ENCODE measurements at regions not wholly inside any gene's neighbourhood (a gene's known extent, or its start where the extent isn't known, plus 50 kb on each side); places are given as distances from the start of the nearest gene placed in this dataset.

DNA sequence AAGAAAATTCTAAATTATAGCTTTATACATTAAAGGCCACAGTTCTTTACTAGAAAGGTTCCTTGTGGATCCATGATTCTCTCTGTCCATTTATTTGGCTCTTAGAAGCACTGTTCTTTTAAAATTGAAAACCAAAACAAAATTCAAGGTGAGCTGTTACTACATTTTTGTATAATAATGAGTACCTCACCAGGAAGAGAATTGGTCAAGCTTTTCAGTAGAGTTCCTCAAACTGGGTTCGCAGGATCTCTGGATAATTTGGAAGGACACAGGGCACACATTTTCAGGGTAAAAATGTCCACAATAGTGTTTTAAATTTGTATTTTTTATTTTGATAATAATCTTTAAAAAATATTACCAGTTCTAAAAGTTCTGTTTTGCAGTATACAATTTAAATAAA is 93.0 kb downstream of the PPP1R3A start:
- no peaks in the 10 kb centered on the region for H3K4me1 ChIP-seq (ENCODE audit: insufficient read depth, low read length)

GRCh38 chr7:113824117-113824823 is 94.5 kb downstream of the PPP1R3A start:
- no peak overlapping the region for H3K27ac ChIP-seq (ENCODE audit: low read length)
- no peak for TF ChIP-seq EZH2 (IDR thresholded peaks at IDR 0.05; ENCODE audit: borderline replicate concordance, low read depth, low read length, severe bottlenecking)
- TF ChIP-seq, protein P1, sequence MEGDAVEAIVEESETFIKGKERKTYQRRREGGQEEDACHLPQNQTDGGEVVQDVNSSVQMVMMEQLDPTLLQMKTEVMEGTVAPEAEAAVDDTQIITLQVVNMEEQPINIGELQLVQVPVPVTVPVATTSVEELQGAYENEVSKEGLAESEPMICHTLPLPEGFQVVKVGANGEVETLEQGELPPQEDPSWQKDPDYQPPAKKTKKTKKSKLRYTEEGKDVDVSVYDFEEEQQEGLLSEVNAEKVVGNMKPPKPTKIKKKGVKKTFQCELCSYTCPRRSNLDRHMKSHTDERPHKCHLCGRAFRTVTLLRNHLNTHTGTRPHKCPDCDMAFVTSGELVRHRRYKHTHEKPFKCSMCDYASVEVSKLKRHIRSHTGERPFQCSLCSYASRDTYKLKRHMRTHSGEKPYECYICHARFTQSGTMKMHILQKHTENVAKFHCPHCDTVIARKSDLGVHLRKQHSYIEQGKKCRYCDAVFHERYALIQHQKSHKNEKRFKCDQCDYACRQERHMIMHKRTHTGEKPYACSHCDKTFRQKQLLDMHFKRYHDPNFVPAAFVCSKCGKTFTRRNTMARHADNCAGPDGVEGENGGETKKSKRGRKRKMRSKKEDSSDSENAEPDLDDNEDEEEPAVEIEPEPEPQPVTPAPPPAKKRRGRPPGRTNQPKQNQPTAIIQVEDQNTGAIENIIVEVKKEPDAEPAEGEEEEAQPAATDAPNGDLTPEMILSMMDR (IDR thresholded peaks at IDR 0.05; ENCODE audit: borderline replicate concordance, extremely low read depth, low read length, poor library complexity, severe bottlenecking), result no peak
- DNase-seq, result no peak

More for the DNA sequence above, 93.0 kb downstream of the PPP1R3A start:
- Histone ChIP-seq H4K20me1 (ENCODE audit: insufficient read depth, low read length) (no peaks in the 10 kb centered on the region), H3K27ac (ENCODE audit: low read length) (no peak overlapping the region), H3K9me3 (ENCODE audit: insufficient read depth, low read length, severe bottlenecking) (no peaks in the 10 kb centered on the region), H3K79me2 (ENCODE audit: insufficient read depth, low read length) (no peaks in the 10 kb centered on the region), H3K9ac (ENCODE audit: low read depth, low read length) (no peak overlapping the region), H3K27me3 (ENCODE audit: insufficient read depth, low read length, poor library complexity) (no peaks in the 10 kb centered on the region), H3K4me2 (ENCODE audit: insufficient read depth, low read length) (no peak overlapping the region), H3K36me3 (ENCODE audit: insufficient read depth, low read length) (no peaks in the 10 kb centered on the region), H2AFZ (ENCODE audit: low read depth, low read length) (no peak overlapping the region), H3K4me3 (ENCODE audit: low read depth in 1 of 2, low read length in 2 of 2) (no peak overlapping the region)
- no peak for DNase-seq
- ATAC-seq (ENCODE audit: insufficient read depth, low read depth), result no peak
- TF ChIP-seq EZH2 (IDR thresholded peaks at IDR 0.05; ENCODE audit: borderline replicate concordance, low read depth, low read length, severe bottlenecking), result no peak
- TF ChIP-seq, protein P1 (IDR thresholded peaks at IDR 0.05; ENCODE audit: borderline replicate concordance, extremely low read depth, low read length, poor library complexity, severe bottlenecking), result no peak

DNA sequence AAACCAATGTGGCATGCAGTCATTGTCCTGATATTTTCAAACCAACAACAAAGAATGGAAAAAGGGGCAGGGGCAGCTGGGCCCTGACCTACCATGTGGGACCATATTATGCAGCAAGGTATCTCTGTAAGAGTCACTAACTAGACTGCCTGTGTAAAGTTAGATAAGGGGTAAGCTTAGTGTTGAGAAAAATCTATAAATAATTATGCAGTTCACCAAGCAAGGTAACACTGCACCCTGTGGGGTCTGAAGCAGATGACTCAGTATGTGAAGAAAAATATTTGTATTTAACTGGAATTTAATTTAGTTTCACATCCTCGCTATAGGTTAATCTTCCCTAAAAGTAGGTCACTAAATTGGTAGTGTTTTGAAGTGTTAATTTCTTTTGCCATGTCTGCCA is 99.3 kb downstream of the PPP1R3A start:
- Histone ChIP-seq H3K9ac (ENCODE audit: low read depth, low read length) (no peak overlapping the region), H2AFZ (ENCODE audit: low read depth, low read length) (no peak overlapping the region), H3K79me2 (ENCODE audit: insufficient read depth, low read length) (no peaks in the 10 kb centered on the region), H3K4me1 (ENCODE audit: insufficient read depth, low read length) (no peaks in the 10 kb centered on the region), H3K4me3 (ENCODE audit: low read depth in 1 of 2, low read length in 2 of 2) (no peak overlapping the region), H3K9me3 (ENCODE audit: insufficient read depth, low read length, severe bottlenecking) (no peaks in the 10 kb centered on the region), H3K27ac (ENCODE audit: low read length) (no peak overlapping the region), H3K4me2 (ENCODE audit: insufficient read depth, low read length) (no peak overlapping the region), H4K20me1 (ENCODE audit: insufficient read depth, low read length) (no peaks in the 10 kb centered on the region), H3K27me3 (ENCODE audit: insufficient read depth, low read length, poor library complexity) (no peaks in the 10 kb centered on the region), H3K36me3 (ENCODE audit: insufficient read depth, low read length) (no peaks in the 10 kb centered on the region)
- ATAC-seq (ENCODE audit: insufficient read depth, low read depth) (no peak), DNase-seq (no peak)
- TF ChIP-seq, protein P1 (IDR thresholded peaks at IDR 0.05; ENCODE audit: borderline replicate concordance, extremely low read depth, low read length, poor library complexity, severe bottlenecking), result no peak
- TF ChIP-seq EZH2 (IDR thresholded peaks at IDR 0.05; ENCODE audit: borderline replicate concordance, low read depth, low read length, severe bottlenecking), result no peak

More at GRCh38 chr7:113824117-113824823, 94.5 kb downstream of the PPP1R3A start:
- no peak for ATAC-seq (ENCODE audit: insufficient read depth, low read depth)
- no peaks in the 10 kb centered on the region for H3K79me2 ChIP-seq (ENCODE audit: insufficient read depth, low read length)
- H3K9ac ChIP-seq (ENCODE audit: low read depth, low read length), result no peak overlapping the region
- no peak overlapping the region for H2AFZ ChIP-seq (ENCODE audit: low read depth, low read length)
- H3K4me2 ChIP-seq (ENCODE audit: insufficient read depth, low read length), result no peak overlapping the region
- H4K20me1 ChIP-seq (ENCODE audit: insufficient read depth, low read length), result no peaks in the 10 kb centered on the region
- H3K27me3 ChIP-seq (ENCODE audit: insufficient read depth, low read length, poor library complexity), result no peaks in the 10 kb centered on the region
- H3K4me3 ChIP-seq (ENCODE audit: low read depth in 1 of 2, low read length in 2 of 2), result no peak overlapping the region
- H3K36me3 ChIP-seq (ENCODE audit: insufficient read depth, low read length), result no peaks in the 10 kb centered on the region
- no peaks in the 10 kb centered on the region for H3K4me1 ChIP-seq (ENCODE audit: insufficient read depth, low read length)
- H3K9me3 ChIP-seq (ENCODE audit: insufficient read depth, low read length, severe bottlenecking), result no peaks in the 10 kb centered on the region

Measured in DND-41 (cell line).